ENCODE measurements at regions not wholly inside any gene's neighbourhood (a gene's known extent, or its start where the extent isn't known, plus 50 kb on each side); places are given as distances from the start of the nearest gene placed in this dataset.

DNA sequence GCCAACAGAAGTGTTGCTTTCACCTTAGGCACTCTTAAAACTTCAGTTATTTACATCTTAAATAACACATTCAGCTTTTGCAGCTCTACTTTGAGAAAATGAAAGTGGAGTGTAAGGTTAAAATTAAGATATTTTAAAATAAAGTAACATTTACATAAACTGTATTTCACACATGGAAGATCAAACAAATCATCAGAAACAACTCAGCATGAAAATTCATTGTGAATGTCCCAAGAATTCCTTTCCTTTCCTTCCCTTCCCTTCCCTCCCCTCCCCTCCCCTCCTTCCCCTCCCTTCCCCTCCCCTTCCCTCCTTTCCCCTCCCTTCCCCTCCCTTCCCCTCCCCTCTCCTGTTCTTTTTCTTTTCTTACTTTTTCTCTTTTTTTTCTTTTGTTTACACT lies 238.0 kb upstream of the DOK6 start:
- DNase-seq (ENCODE audit: low read depth, low spot score): no peak
- Histone ChIP-seq H3K36me3 (ENCODE audit: control insufficient read depth, insufficient read depth, low read length) (no peaks in the 10 kb centered on the region), H3K4me3 (ENCODE audit: low read depth in 2 of 2, low read length in 2 of 2) (no peak overlapping the region), H3K4me1 (ENCODE audit: control insufficient read depth, insufficient read depth, low read length) (no peaks in the 10 kb centered on the region), H3K27me3 (ENCODE audit: control insufficient read depth, insufficient read depth, low read length) (no peaks in the 10 kb centered on the region), H3K27ac (ENCODE audit: low read length) (no peak overlapping the region), H3K9me3 (ENCODE audit: control insufficient read depth, insufficient read depth, low read depth, low read length) (no peaks in the 10 kb centered on the region)
- BruUV-seq (replicated peaks): no TSS peak
- no peak for ATAC-seq
- in situ Hi-C loops (cut with HindIII; ENCODE audit: low pct_unique_long_range_greater_than_20kb, low sequenced_read_pairs): no loop called here
- ChIA-PET CTCF (no interaction called here), POLR2A (no interaction called here)
- TF ChIP-seq TCF7L2 (IDR thresholded peaks at IDR 0.05; ENCODE audit: low read depth, low read length) (no peak), REST (IDR thresholded peaks at IDR 0.05; ENCODE audit: insufficient read depth in 1 of 2, low read depth in 2 of 2, low read length in 1 of 2) (no peak), SIN3A (IDR thresholded peaks at IDR 0.05; ENCODE audit: borderline replicate concordance, insufficient read depth, low read depth, low read length) (no peak)
- intact Hi-C loops (cut with micrococcal nuclease; ENCODE audit: unreplicated experiment): no loop called here

GRCh38 chr18:69172046-69172445 lies 228.6 kb upstream of the DOK6 start:
- Histone ChIP-seq H3K36me3 (ENCODE audit: control insufficient read depth, insufficient read depth, low read length) (no peaks in the 10 kb centered on the region), H3K27me3 (ENCODE audit: control insufficient read depth, insufficient read depth, low read length) (no peaks in the 10 kb centered on the region), H3K4me3 (ENCODE audit: low read depth in 2 of 2, low read length in 2 of 2) (no peak overlapping the region), H3K27ac (ENCODE audit: low read length) (no peak overlapping the region), H3K9me3 (ENCODE audit: control insufficient read depth, insufficient read depth, low read depth, low read length) (no peaks in the 10 kb centered on the region), H3K4me1 (ENCODE audit: control insufficient read depth, insufficient read depth, low read length) (no peaks in the 10 kb centered on the region)
- CTCF ChIA-PET: no interaction called here
- BruUV-seq (replicated peaks): no TSS peak
- POLR2A ChIA-PET: interaction anchor here (0.6 to 0.7 kb wide), 2 partner anchors 114 to 324 kb away, joined by 3 to 4 read pairs; no protein-coding TSS in a partner anchor
- in situ Hi-C loops (cut with HindIII; ENCODE audit: low pct_unique_long_range_greater_than_20kb, low sequenced_read_pairs): no loop called here
- TF ChIP-seq POLR2AphosphoS5 (IDR thresholded peaks at IDR 0.05; ENCODE audit: low read depth, low read length): no peak
- TF ChIP-seq, protein P1, sequence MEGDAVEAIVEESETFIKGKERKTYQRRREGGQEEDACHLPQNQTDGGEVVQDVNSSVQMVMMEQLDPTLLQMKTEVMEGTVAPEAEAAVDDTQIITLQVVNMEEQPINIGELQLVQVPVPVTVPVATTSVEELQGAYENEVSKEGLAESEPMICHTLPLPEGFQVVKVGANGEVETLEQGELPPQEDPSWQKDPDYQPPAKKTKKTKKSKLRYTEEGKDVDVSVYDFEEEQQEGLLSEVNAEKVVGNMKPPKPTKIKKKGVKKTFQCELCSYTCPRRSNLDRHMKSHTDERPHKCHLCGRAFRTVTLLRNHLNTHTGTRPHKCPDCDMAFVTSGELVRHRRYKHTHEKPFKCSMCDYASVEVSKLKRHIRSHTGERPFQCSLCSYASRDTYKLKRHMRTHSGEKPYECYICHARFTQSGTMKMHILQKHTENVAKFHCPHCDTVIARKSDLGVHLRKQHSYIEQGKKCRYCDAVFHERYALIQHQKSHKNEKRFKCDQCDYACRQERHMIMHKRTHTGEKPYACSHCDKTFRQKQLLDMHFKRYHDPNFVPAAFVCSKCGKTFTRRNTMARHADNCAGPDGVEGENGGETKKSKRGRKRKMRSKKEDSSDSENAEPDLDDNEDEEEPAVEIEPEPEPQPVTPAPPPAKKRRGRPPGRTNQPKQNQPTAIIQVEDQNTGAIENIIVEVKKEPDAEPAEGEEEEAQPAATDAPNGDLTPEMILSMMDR (IDR thresholded peaks at IDR 0.05): no peak
- no peak for TF ChIP-seq SIN3A (IDR thresholded peaks at IDR 0.05; ENCODE audit: borderline replicate concordance, insufficient read depth, low read depth, low read length)
- DNase-seq (ENCODE audit: low read depth, low spot score) (no peak), ATAC-seq (no peak)
- intact Hi-C loops (cut with micrococcal nuclease; ENCODE audit: unreplicated experiment): no loop called here

DNA sequence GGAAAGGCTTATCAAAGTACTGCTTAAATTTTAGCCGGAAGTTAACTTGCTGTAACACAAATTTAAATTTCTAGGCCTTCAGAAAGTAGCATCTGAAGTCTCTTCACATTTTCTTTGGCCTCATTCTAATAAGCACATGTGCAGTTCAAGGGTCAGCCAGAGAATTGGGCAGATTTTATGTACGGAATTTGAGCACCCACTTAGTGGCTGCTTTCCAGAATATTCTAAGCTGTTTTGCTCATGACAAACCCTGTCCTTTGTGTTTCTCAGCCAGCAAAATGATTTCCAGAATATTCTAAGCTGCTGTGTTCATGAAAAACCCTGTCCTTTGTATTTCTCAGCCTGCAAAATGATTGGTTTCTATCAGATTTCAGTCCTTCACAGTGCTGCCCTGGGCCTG lies 225.0 kb upstream of the DOK6 start:
- Histone ChIP-seq H3K4me1 (ENCODE audit: control insufficient read depth, insufficient read depth, low read length) (no peaks in the 10 kb centered on the region), H3K4me3 (ENCODE audit: low read depth in 2 of 2, low read length in 2 of 2) (no peak overlapping the region), H3K36me3 (ENCODE audit: control insufficient read depth, insufficient read depth, low read length) (no peaks in the 10 kb centered on the region), H3K9me3 (ENCODE audit: control insufficient read depth, insufficient read depth, low read depth, low read length) (no peaks in the 10 kb centered on the region), H3K27me3 (ENCODE audit: control insufficient read depth, insufficient read depth, low read length) (no peaks in the 10 kb centered on the region), H3K27ac (ENCODE audit: low read length) (no peak overlapping the region)
- ATAC-seq: no peak
- no peak for DNase-seq (ENCODE audit: low read depth, low spot score)
- in situ Hi-C loops (cut with HindIII; ENCODE audit: low pct_unique_long_range_greater_than_20kb, low sequenced_read_pairs): no loop called here
- ChIA-PET CTCF (no interaction called here), POLR2A (no interaction called here)
- BruUV-seq (replicated peaks): no TSS peak
- intact Hi-C loops (cut with micrococcal nuclease; ENCODE audit: unreplicated experiment): no loop called here
- TF ChIP-seq TCF7L2 (IDR thresholded peaks at IDR 0.05; ENCODE audit: low read depth, low read length): no peak
- TF ChIP-seq REST (IDR thresholded peaks at IDR 0.05; ENCODE audit: insufficient read depth in 1 of 2, low read depth in 2 of 2, low read length in 1 of 2): no peak
- TF ChIP-seq, protein P1 (IDR thresholded peaks at IDR 0.05): no peak
- TF ChIP-seq SIN3A (IDR thresholded peaks at IDR 0.05; ENCODE audit: borderline replicate concordance, insufficient read depth, low read depth, low read length): no peak
- no peak for TF ChIP-seq POLR2AphosphoS5 (IDR thresholded peaks at IDR 0.05; ENCODE audit: low read depth, low read length)

All from Panc1 (cell line).